ENCODE measurements at regions not wholly inside any gene's neighbourhood (a gene's known extent, or its start where the extent isn't known, plus 50 kb on each side); places are given as distances from the start of the nearest gene placed in this dataset.

DNA sequence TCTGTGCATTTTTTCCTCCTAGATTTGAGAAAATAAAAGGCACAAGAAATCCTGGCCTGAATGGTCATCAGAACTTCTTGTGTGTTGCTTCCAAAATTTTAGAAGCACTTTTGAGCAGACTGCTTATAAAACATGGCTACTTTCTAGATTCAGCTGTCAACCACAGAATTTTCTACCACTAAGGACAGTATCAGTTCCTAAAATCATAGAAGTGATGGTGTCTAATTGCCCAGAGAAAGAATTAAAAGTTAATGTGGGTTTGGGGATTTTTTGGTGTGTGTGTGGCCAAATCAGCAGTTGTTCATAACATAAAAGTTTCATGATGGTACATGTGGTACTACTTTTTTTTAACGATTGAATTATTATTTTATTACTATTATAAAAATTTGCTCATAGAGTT is 171.4 kb upstream of the SNX7 start:
- no peak for TF ChIP-seq HDGF (IDR thresholded peaks at IDR 0.05; ENCODE audit: borderline replicate concordance)
- no peak for TF ChIP-seq FOXK2 (IDR thresholded peaks at IDR 0.05)
- ChIA-PET CTCF (no interaction called here), POLR2A (no interaction called here)
- no peak for DNase-seq (ENCODE audit: extremely low spot score)

DNA sequence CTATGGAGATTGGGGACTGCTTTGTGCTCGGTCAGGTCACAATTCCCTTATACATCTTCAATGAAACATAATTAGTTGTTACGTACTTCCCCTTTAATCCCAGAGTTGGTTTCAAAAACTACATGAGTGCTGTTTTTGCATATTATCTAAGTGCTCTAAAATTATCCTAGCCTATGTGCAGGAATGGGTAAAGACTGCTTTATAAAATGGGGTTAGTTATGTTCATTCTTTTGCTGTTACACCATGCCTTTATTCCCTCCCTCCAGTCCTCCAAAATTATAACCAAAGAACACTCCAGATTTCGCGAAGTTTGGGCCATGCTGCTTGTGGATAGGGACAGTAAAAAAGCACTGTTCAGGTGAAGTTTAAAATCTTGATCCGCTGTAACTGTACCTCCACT is 173.9 kb upstream of the SNX7 start:
- TF ChIP-seq HDGF (IDR thresholded peaks at IDR 0.05; ENCODE audit: borderline replicate concordance) = no peak
- TF ChIP-seq L3MBTL2 (conservative IDR thresholded peaks at IDR 0.05) = no peak
- no peak for TF ChIP-seq LEF1 (IDR thresholded peaks at IDR 0.05; ENCODE audit: borderline replicate concordance)
- no peak for TF ChIP-seq ZNF384 (IDR thresholded peaks at IDR 0.05)
- TF ChIP-seq FOXK2 (IDR thresholded peaks at IDR 0.05) = no peak
- TF ChIP-seq BHLHE40 (IDR thresholded peaks at IDR 0.05; ENCODE audit: borderline replicate concordance) = no peak
- no peak for TF ChIP-seq CTBP1 (IDR thresholded peaks at IDR 0.05; ENCODE audit: borderline replicate concordance)
- TF ChIP-seq SP1 (IDR thresholded peaks at IDR 0.05) = no peak
- TF ChIP-seq, protein P1, sequence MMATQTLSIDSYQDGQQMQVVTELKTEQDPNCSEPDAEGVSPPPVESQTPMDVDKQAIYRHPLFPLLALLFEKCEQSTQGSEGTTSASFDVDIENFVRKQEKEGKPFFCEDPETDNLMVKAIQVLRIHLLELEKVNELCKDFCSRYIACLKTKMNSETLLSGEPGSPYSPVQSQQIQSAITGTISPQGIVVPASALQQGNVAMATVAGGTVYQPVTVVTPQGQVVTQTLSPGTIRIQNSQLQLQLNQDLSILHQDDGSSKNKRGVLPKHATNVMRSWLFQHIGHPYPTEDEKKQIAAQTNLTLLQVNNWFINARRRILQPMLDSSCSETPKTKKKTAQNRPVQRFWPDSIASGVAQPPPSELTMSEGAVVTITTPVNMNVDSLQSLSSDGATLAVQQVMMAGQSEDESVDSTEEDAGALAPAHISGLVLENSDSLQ (IDR thresholded peaks at IDR 0.05) = no peak
- TF ChIP-seq TARDBP (IDR thresholded peaks at IDR 0.05) = no peak
- TF ChIP-seq FOXA1 (IDR thresholded peaks at IDR 0.05) = no peak
- TF ChIP-seq ELF4 (IDR thresholded peaks at IDR 0.05) = no peak
- no peak for TF ChIP-seq FOXM1 (IDR thresholded peaks at IDR 0.05; ENCODE audit: borderline replicate concordance)
- DNase-seq (ENCODE audit: extremely low spot score) = no peak
- ChIA-PET CTCF (no interaction called here), POLR2A (no interaction called here)

DNA sequence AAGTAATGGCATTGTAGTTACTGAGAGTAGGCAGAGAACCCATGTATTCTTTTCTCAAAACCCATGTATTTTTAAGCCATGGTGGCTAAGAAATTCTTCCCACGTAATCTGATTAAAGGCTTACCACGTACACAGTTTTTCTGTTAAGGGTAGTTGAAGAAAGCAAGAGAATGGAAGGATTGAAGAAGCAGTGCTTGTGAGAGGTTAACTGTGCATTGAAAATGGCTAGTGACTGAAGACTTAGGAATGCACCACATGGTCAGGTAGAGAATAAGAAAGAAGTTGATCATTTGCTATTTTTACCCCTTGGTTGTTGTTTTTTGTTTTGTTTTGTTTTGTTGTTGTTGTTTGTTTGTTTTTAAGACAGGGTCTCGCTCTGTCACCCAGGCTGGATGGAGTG is 178.9 kb upstream of the SNX7 start:
- POLR2A ChIA-PET = no interaction called here
- CTCF ChIA-PET = interaction anchor here (0.9 kb wide), 1 partner anchor 14 kb away, joined by 3 read pairs; no protein-coding TSS in a partner anchor
- no peak for TF ChIP-seq L3MBTL2 (conservative IDR thresholded peaks at IDR 0.05)
- no peak for TF ChIP-seq CTBP1 (IDR thresholded peaks at IDR 0.05; ENCODE audit: borderline replicate concordance)

DNA sequence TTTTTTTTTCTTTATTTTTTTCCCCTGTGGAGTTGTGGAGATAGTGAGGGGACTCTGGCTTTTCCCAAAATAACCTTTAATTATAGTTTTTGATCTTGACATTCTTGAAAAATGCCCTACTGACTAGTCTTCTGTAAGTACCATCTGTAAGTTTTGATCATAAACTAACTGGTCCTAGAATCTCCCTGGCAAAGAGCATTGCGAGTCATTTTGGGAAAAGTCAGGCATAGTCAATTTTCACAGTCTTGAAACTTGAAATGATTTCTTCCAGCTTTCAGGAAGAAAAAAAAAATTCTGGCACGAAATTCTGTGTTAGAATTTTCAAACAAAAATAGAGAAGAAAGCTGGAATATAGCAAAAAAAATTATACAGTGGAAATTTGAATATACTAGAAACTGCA is 181.2 kb upstream of the SNX7 start:
- CTCF ChIA-PET = no interaction called here
- DNase-seq (ENCODE audit: extremely low spot score) = no peak
- POLR2A ChIA-PET = no interaction called here
- TF ChIP-seq SUZ12 (IDR thresholded peaks at IDR 0.05) = no peak
- no peak for TF ChIP-seq FOXA1 (IDR thresholded peaks at IDR 0.05)
- no peak for TF ChIP-seq BHLHE40 (IDR thresholded peaks at IDR 0.05; ENCODE audit: borderline replicate concordance)
- no peak for TF ChIP-seq NFRKB (IDR thresholded peaks at IDR 0.05)
- TF ChIP-seq, protein P1 (IDR thresholded peaks at IDR 0.05) = no peak
- no peak for TF ChIP-seq TARDBP (IDR thresholded peaks at IDR 0.05)
- no peak for TF ChIP-seq CTBP1 (IDR thresholded peaks at IDR 0.05; ENCODE audit: borderline replicate concordance)
- no peak for TF ChIP-seq LEF1 (IDR thresholded peaks at IDR 0.05; ENCODE audit: borderline replicate concordance)
- TF ChIP-seq HDGF (IDR thresholded peaks at IDR 0.05; ENCODE audit: borderline replicate concordance) = no peak
- TF ChIP-seq FOXK2 (IDR thresholded peaks at IDR 0.05) = no peak
- no peak for TF ChIP-seq FOXM1 (IDR thresholded peaks at IDR 0.05; ENCODE audit: borderline replicate concordance)
- TF ChIP-seq ARNT (IDR thresholded peaks at IDR 0.05) = no peak
- no peak for TF ChIP-seq SP1 (IDR thresholded peaks at IDR 0.05)
- TF ChIP-seq ZNF384 (IDR thresholded peaks at IDR 0.05) = no peak
- no peak for TF ChIP-seq L3MBTL2 (conservative IDR thresholded peaks at IDR 0.05)
- no peak for TF ChIP-seq ELF4 (IDR thresholded peaks at IDR 0.05)

More for the DNA sequence above, 178.9 kb upstream of the SNX7 start:
- no peak for DNase-seq (ENCODE audit: extremely low spot score)

DNA sequence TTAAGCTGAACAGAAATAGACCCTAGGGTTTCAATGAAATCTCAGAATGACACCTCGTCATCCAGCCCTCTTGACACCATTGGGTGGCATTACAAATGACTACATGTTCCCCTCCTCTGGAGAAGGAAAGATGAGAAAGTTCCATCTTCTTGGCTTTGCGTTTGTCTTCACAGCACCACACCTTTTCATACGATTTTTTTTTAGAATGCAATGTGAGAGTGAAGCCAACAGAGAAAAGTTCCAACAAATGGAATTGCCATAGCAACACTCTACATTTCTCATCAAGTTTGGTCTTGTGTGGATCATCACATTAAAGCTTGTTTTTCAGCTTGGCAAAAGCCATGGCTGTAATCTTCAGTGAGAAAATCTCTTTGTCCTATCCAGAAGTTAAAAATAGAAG is 183.4 kb upstream of the SNX7 start:
- ChIA-PET POLR2A (no interaction called here), CTCF (no interaction called here)
- TF ChIP-seq ARNT (IDR thresholded peaks at IDR 0.05) (no peak), TARDBP (IDR thresholded peaks at IDR 0.05) (no peak), FOXM1 (IDR thresholded peaks at IDR 0.05; ENCODE audit: borderline replicate concordance) (no peak), HDGF (IDR thresholded peaks at IDR 0.05; ENCODE audit: borderline replicate concordance) (no peak), FOXA1 (IDR thresholded peaks at IDR 0.05) (no peak), ELF4 (IDR thresholded peaks at IDR 0.05) (no peak), NFRKB (IDR thresholded peaks at IDR 0.05) (no peak), ZNF384 (IDR thresholded peaks at IDR 0.05) (no peak), SP1 (IDR thresholded peaks at IDR 0.05) (no peak), SUZ12 (IDR thresholded peaks at IDR 0.05) (no peak), BHLHE40 (IDR thresholded peaks at IDR 0.05; ENCODE audit: borderline replicate concordance) (no peak), FOXK2 (IDR thresholded peaks at IDR 0.05) (no peak), CTBP1 (IDR thresholded peaks at IDR 0.05; ENCODE audit: borderline replicate concordance) (no peak), L3MBTL2 (conservative IDR thresholded peaks at IDR 0.05) (no peak)
- TF ChIP-seq, protein P1 (IDR thresholded peaks at IDR 0.05) = no peak
- DNase-seq (ENCODE audit: extremely low spot score) = no peak

DNA sequence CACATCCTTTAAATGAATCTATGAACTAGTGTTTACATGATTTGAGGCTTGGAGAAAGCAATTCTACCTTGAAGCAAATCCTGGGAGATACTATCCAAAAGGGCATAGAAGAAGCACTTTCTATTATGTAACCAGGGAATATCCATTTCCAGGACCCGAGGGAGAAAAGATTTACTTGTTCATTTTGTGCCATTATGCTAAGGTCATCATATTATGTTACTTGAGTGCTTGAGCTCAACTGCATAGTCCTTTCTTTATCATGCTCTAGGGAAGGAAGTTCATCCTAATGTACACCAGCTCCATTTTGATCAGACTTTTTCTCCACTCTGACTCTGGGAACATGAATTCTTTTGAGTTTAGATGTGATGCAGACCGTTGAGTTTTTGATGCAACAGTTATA is 188.6 kb upstream of the SNX7 start:
- no peak for TF ChIP-seq LEF1 (IDR thresholded peaks at IDR 0.05; ENCODE audit: borderline replicate concordance)
- no peak for TF ChIP-seq ZNF384 (IDR thresholded peaks at IDR 0.05)
- TF ChIP-seq ARNT (IDR thresholded peaks at IDR 0.05) = no peak
- no peak for TF ChIP-seq BHLHE40 (IDR thresholded peaks at IDR 0.05; ENCODE audit: borderline replicate concordance)
- no peak for TF ChIP-seq FOXK2 (IDR thresholded peaks at IDR 0.05)
- TF ChIP-seq FOXA1 (IDR thresholded peaks at IDR 0.05) = no peak
- TF ChIP-seq TARDBP (IDR thresholded peaks at IDR 0.05) = no peak
- no peak for TF ChIP-seq HDGF (IDR thresholded peaks at IDR 0.05; ENCODE audit: borderline replicate concordance)
- no peak for TF ChIP-seq CTBP1 (IDR thresholded peaks at IDR 0.05; ENCODE audit: borderline replicate concordance)
- no peak for TF ChIP-seq SP1 (IDR thresholded peaks at IDR 0.05)
- TF ChIP-seq, protein P1 (IDR thresholded peaks at IDR 0.05) = no peak
- no peak for TF ChIP-seq FOXM1 (IDR thresholded peaks at IDR 0.05; ENCODE audit: borderline replicate concordance)
- no peak for TF ChIP-seq ELF4 (IDR thresholded peaks at IDR 0.05)
- TF ChIP-seq L3MBTL2 (conservative IDR thresholded peaks at IDR 0.05) = no peak
- TF ChIP-seq SUZ12 (IDR thresholded peaks at IDR 0.05) = no peak
- DNase-seq (ENCODE audit: extremely low spot score) = no peak
- POLR2A ChIA-PET = no interaction called here
- CTCF ChIA-PET = no interaction called here
